Naive thymus-derived CD4-positive, alpha-beta T cell (primary cell): ENCODE measurements at regions not wholly inside any gene's neighbourhood (a gene's known extent, or its start where the extent isn't known, plus 50 kb on each side); places are given as distances from the start of the nearest gene placed in this dataset.

ENCODE experiments used
- ATAC-seq: fragments of 150-1000 bp; cut with Tn5 transposase; 2 replicates; pipeline ENCODE4 v1.10.0; 2021; ENCODE audit warnings: mild to moderate bottlenecking, moderate library complexity
- CTCF ChIA-PET: fragments of 350-600 bp; sonication (Branson Sonifier 250); formaldehyde crosslinking; loops from one replicate; lab custom pipeline; 2021; ENCODE audit warnings: antibody characterized with exemption; lab: Charles Lee
- POLR2A ChIA-PET: fragments of 350-600 bp; sonication (Branson Sonifier 250); formaldehyde crosslinking; loops from one replicate; lab custom pipeline; 2021; ENCODE audit warnings: antibody characterized with exemption, inconsistent platforms; lab: Charles Lee
- DNase-seq, 9 donors: peaks; one replicate each; pipeline versions ENCODE4 v3.0.0 to v3.0.0-alpha.2; 2020 to 2022; ENCODE audit warnings: mixed read lengths in 1 of 9
- H3K27ac ChIP-seq: one replicate; pipeline ENCODE4 v1.7.0; 2013; ENCODE audit warnings: mild to moderate bottlenecking, low read depth, low read length, moderate library complexity
- H3K27me3 ChIP-seq, 2 donors: one replicate each; pipeline ENCODE4 v1.7.0; 2013; ENCODE audit warnings: low read length in 2 of 2, mild to moderate bottlenecking in 2 of 2, moderate library complexity in 2 of 2; ENCODE audit not compliant: control insufficient read depth in 2 of 2, insufficient read depth in 2 of 2
- H3K36me3 ChIP-seq, 3 experiments: 1 replicate in 2 of 3; 2 replicates in 1 of 3; pipeline ENCODE4 v1.7.0; 2013; ENCODE audit warnings: low read length in 3 of 3, mild to moderate bottlenecking in 3 of 3, moderate library complexity in 1 of 3; ENCODE audit not compliant: insufficient read depth in 3 of 3, control insufficient read depth in 2 of 3
- H3K4me1 ChIP-seq, 2 donors: one replicate each; pipeline ENCODE4 v1.7.0; 2013; ENCODE audit warnings: low read length in 2 of 2, mild to moderate bottlenecking in 2 of 2, moderate library complexity in 1 of 2; ENCODE audit not compliant: control insufficient read depth in 2 of 2, insufficient read depth in 2 of 2
- H3K4me3 ChIP-seq: 2 replicates; pipeline ENCODE4 v1.7.0; 2013; ENCODE audit warnings: mild to moderate bottlenecking, low read length
- H3K9me3 ChIP-seq, 3 experiments: 1 replicate in 2 of 3; 2 replicates in 1 of 3; pipeline ENCODE4 v1.7.0; 2013; ENCODE audit warnings: low read length in 3 of 3; ENCODE audit not compliant: control insufficient read depth in 2 of 3
- H3K27ac Mint-ChIP-seq, 9 donors: one replicate each; pipeline ENCODE4 v1.8.0; 2020 to 2022; ENCODE audit warnings: mixed read lengths in 9 of 9, mild to moderate bottlenecking in 8 of 9, moderate library complexity in 5 of 9, inconsistent platforms in 2 of 9
- H3K27me3 Mint-ChIP-seq, 5 donors: one replicate each; pipeline ENCODE4 v1.8.0; 2021 to 2022; ENCODE audit warnings: mixed read lengths in 5 of 5, mild to moderate bottlenecking in 1 of 5
- H3K36me3 Mint-ChIP-seq, 5 donors: one replicate each; pipeline ENCODE4 v1.8.0; 2020 to 2022; ENCODE audit warnings: mixed read lengths in 5 of 5, mild to moderate bottlenecking in 3 of 5, inconsistent platforms in 1 of 5
- H3K4me1 Mint-ChIP-seq, 7 donors: one replicate each; pipeline ENCODE4 v1.8.0; 2020 to 2022; ENCODE audit warnings: mixed read lengths in 7 of 7, mild to moderate bottlenecking in 3 of 7, inconsistent platforms in 1 of 7
- H3K4me3 Mint-ChIP-seq, 10 donors: one replicate each; pipeline ENCODE4 v1.8.0; 2020 to 2022; ENCODE audit warnings: mild to moderate bottlenecking in 10 of 10, mixed read lengths in 10 of 10, moderate library complexity in 6 of 10, inconsistent platforms in 2 of 10
- H3K9me3 Mint-ChIP-seq, 11 donors: one replicate each; pipeline ENCODE4 v1.8.0; 2020 to 2022; ENCODE audit warnings: mixed read lengths in 11 of 11, mild to moderate bottlenecking in 4 of 11, inconsistent platforms in 1 of 11, moderate library complexity in 1 of 11
- intact Hi-C, 2 donors: fragments of 100-400 bp; cut with micrococcal nuclease; formaldehyde crosslinking; loops; one replicate each; pipeline ENCODE4 v1.15.1; 2023

GRCh38 chr3:20787005-20787404 lies 601.0 kb upstream of the SGO1 start:
- Histone ChIP-seq H3K27me3 (no peaks in the 10 kb centered on the region), H3K27ac (no peak overlapping the region), H3K4me1 (no peaks in the 10 kb centered on the region), H3K4me3 (no peak overlapping the region), H3K36me3 (no peaks in the 10 kb centered on the region), H3K9me3 (no peaks in the 10 kb centered on the region)
- peaks cover 0 to 15% (median 0%) of the 10 kb centered on the region in 5 donors for H3K36me3 Mint-ChIP-seq
- H3K27me3 Mint-ChIP-seq = no peaks in the 10 kb centered on the region
- ChIA-PET CTCF (no interaction called here), POLR2A (no interaction called here)
- H3K27ac Mint-ChIP-seq = no peak overlapping the region
- no peak for DNase-seq
- no peak overlapping the region for H3K4me3 Mint-ChIP-seq
- no peaks in the 10 kb centered on the region for H3K4me1 Mint-ChIP-seq
- intact Hi-C loops = no loop called here
- H3K9me3 Mint-ChIP-seq = peaks cover 15 to 75% (median 39%) of the 10 kb centered on the region in 11 donors
- ATAC-seq = no peak

- no peaks in the 10 kb centered on the region for H3K27me3 ChIP-seq
- no peaks in the 10 kb centered on the region for H3K27me3 Mint-ChIP-seq
- H3K27ac ChIP-seq = no peak overlapping the region
- peaks cover 5 to 69% (median 21%) of the 10 kb centered on the region in 11 donors for H3K9me3 Mint-ChIP-seq
- no peaks in the 10 kb centered on the region for H3K4me1 Mint-ChIP-seq
- H3K36me3 Mint-ChIP-seq = peaks cover 0 to 4% (median 0%) of the 10 kb centered on the region in 5 donors
- DNase-seq (no peak), ATAC-seq (no peak)
- intact Hi-C loops = no loop called here
- H3K4me3 ChIP-seq = no peak overlapping the region
- no peaks in the 10 kb centered on the region for H3K4me1 ChIP-seq
- no peaks in the 10 kb centered on the region for H3K36me3 ChIP-seq
- CTCF ChIA-PET = interaction anchor here (1.1 kb wide), 1 partner anchor 11 kb away, joined by 3 read pairs; no protein-coding TSS in a partner anchor
- POLR2A ChIA-PET = no interaction called here
- no peak overlapping the region for H3K4me3 Mint-ChIP-seq
- H3K9me3 ChIP-seq = peaks cover 0 to 9% (median 0%) of the 10 kb centered on the region in 3 experiments
- no peak overlapping the region for H3K27ac Mint-ChIP-seq
These were observed 590.7 kb upstream of the SGO1 start for GRCh38 chr3:20776692-20777091.

GRCh38 chr3:20776286-20776685 lies 590.3 kb upstream of the SGO1 start:
- ATAC-seq (no peak), DNase-seq (no peak)
- Mint-ChIP-seq H3K27ac (no peak overlapping the region), H3K36me3 (peaks cover 0 to 4% (median 0%) of the 10 kb centered on the region in 5 donors), H3K4me1 (no peaks in the 10 kb centered on the region), H3K9me3 (peaks cover 4 to 69% (median 21%) of the 10 kb centered on the region in 11 donors), H3K27me3 (no peaks in the 10 kb centered on the region), H3K4me3 (no peak overlapping the region)
- Histone ChIP-seq H3K27ac (no peak overlapping the region), H3K4me3 (no peak overlapping the region), H3K4me1 (no peaks in the 10 kb centered on the region), H3K9me3 (peaks cover 0 to 9% (median 0%) of the 10 kb centered on the region in 3 experiments), H3K36me3 (no peaks in the 10 kb centered on the region), H3K27me3 (no peaks in the 10 kb centered on the region)
- CTCF ChIA-PET = interaction anchor here (1.1 kb wide), 1 partner anchor 11 kb away, joined by 3 read pairs; no protein-coding TSS in a partner anchor
- POLR2A ChIA-PET = no interaction called here
- intact Hi-C loops = no loop called here

GRCh38 chr3:20773320-20773984 lies 587.4 kb upstream of the SGO1 start:
- H3K27me3 ChIP-seq = no peaks in the 10 kb centered on the region
- no peak overlapping the region for H3K27ac ChIP-seq
- ChIA-PET CTCF (no interaction called here), POLR2A (no interaction called here)
- no peak overlapping the region for H3K4me3 Mint-ChIP-seq
- no peak overlapping the region for H3K4me3 ChIP-seq
- intact Hi-C loops = no loop called here
- no peak overlapping the region for H3K27ac Mint-ChIP-seq
- no peaks in the 10 kb centered on the region for H3K27me3 Mint-ChIP-seq
- no peaks in the 10 kb centered on the region for H3K9me3 ChIP-seq
- no peaks in the 10 kb centered on the region for H3K36me3 Mint-ChIP-seq
- ATAC-seq = no peak
- no peaks in the 10 kb centered on the region for H3K4me1 ChIP-seq
- DNase-seq = no peak
- H3K36me3 ChIP-seq = no peaks in the 10 kb centered on the region
- H3K9me3 Mint-ChIP-seq = peaks cover 4 to 72% (median 20%) of the 10 kb centered on the region in 11 donors
- H3K4me1 Mint-ChIP-seq = no peaks in the 10 kb centered on the region

GRCh38 chr3:20772869-20773268 lies 586.9 kb upstream of the SGO1 start:
- H3K27me3 Mint-ChIP-seq = no peaks in the 10 kb centered on the region
- no peak for ATAC-seq
- no peaks in the 10 kb centered on the region for H3K36me3 ChIP-seq
- no peaks in the 10 kb centered on the region for H3K36me3 Mint-ChIP-seq
- H3K4me1 ChIP-seq = no peaks in the 10 kb centered on the region
- H3K9me3 Mint-ChIP-seq = peaks cover 4 to 76% (median 20%) of the 10 kb centered on the region in 11 donors
- H3K4me3 Mint-ChIP-seq = no peak overlapping the region
- no peak overlapping the region for H3K4me3 ChIP-seq
- H3K27ac Mint-ChIP-seq = no peak overlapping the region
- no peaks in the 10 kb centered on the region for H3K9me3 ChIP-seq
- H3K27ac ChIP-seq = no peak overlapping the region
- POLR2A ChIA-PET = no interaction called here
- no peaks in the 10 kb centered on the region for H3K27me3 ChIP-seq
- intact Hi-C loops = no loop called here
- no peak for DNase-seq
- CTCF ChIA-PET = no interaction called here
- no peaks in the 10 kb centered on the region for H3K4me1 Mint-ChIP-seq

GRCh38 chr3:20769430-20769829 lies 583.4 kb upstream of the SGO1 start:
- Mint-ChIP-seq H3K9me3 (peaks cover 2 to 65% (median 9%) of the 10 kb centered on the region in 11 donors), H3K36me3 (no peaks in the 10 kb centered on the region), H3K4me3 (no peak overlapping the region), H3K27me3 (no peaks in the 10 kb centered on the region), H3K4me1 (no peaks in the 10 kb centered on the region), H3K27ac (no peak overlapping the region)
- no peak for ATAC-seq
- intact Hi-C loops = no loop called here
- H3K4me3 ChIP-seq = no peak overlapping the region
- no peaks in the 10 kb centered on the region for H3K4me1 ChIP-seq
- POLR2A ChIA-PET = no interaction called here
- H3K27me3 ChIP-seq = no peaks in the 10 kb centered on the region
- no peaks in the 10 kb centered on the region for H3K9me3 ChIP-seq
- H3K27ac ChIP-seq = no peak overlapping the region
- H3K36me3 ChIP-seq = no peaks in the 10 kb centered on the region
- CTCF ChIA-PET = no interaction called here
- no peak for DNase-seq

- Histone ChIP-seq H3K27ac (no peak overlapping the region), H3K27me3 (no peaks in the 10 kb centered on the region), H3K4me1 (no peaks in the 10 kb centered on the region), H3K9me3 (no peaks in the 10 kb centered on the region), H3K36me3 (no peaks in the 10 kb centered on the region), H3K4me3 (no peak overlapping the region)
- intact Hi-C loops = no loop called here
- Mint-ChIP-seq H3K27ac (no peak overlapping the region), H3K27me3 (no peaks in the 10 kb centered on the region), H3K4me3 (no peak overlapping the region), H3K4me1 (no peaks in the 10 kb centered on the region), H3K36me3 (no peaks in the 10 kb centered on the region), H3K9me3 (peaks cover 0 to 35% (median 4%) of the 10 kb centered on the region in 11 donors)
- CTCF ChIA-PET = no interaction called here
- ATAC-seq = no peak
- no peak for DNase-seq
- POLR2A ChIA-PET = no interaction called here
These were observed 575.0 kb upstream of the SGO1 start for GRCh38 chr3:20760981-20761380.
